Osteocyte (in vitro differentiated cells): ENCODE measurements at regions not wholly inside any gene's neighbourhood (a gene's known extent, or its start where the extent isn't known, plus 50 kb on each side); places are given as distances from the start of the nearest gene placed in this dataset.

Source experiments
- DNase-seq: peaks from one replicate; pipeline ENCODE4 v3.0.0; 2021; ENCODE audit warnings: mixed read lengths; ENCODE audit not compliant: unreplicated experiment; ENCODE audit errors: extremely low spot score
- H3K27ac Mint-ChIP-seq: one replicate; pipeline ENCODE4 v1.8.0; 2021; ENCODE audit warnings: mild to moderate bottlenecking, mixed read lengths; ENCODE audit not compliant: unreplicated experiment
- H3K27me3 Mint-ChIP-seq: one replicate; pipeline ENCODE4 v1.8.0; 2021; ENCODE audit warnings: mixed read lengths; ENCODE audit not compliant: unreplicated experiment
- H3K36me3 Mint-ChIP-seq: one replicate; pipeline ENCODE4 v1.8.0; 2021; ENCODE audit warnings: mixed read lengths; ENCODE audit not compliant: unreplicated experiment
- H3K4me1 Mint-ChIP-seq: one replicate; pipeline ENCODE4 v1.8.0; 2021; ENCODE audit warnings: mixed read lengths; ENCODE audit not compliant: unreplicated experiment
- H3K4me3 Mint-ChIP-seq: one replicate; pipeline ENCODE4 v1.8.0; 2021; ENCODE audit warnings: mild to moderate bottlenecking, moderate library complexity, mixed read lengths; ENCODE audit not compliant: unreplicated experiment
- H3K9me3 Mint-ChIP-seq: one replicate; pipeline ENCODE4 v1.8.0; 2021; ENCODE audit warnings: mixed read lengths; ENCODE audit not compliant: unreplicated experiment
- CTCF ChIP-seq: fragments of 200-600 bp; sonication (generic); IDR thresholded peaks from 2 replicates; pipeline ENCODE4 v1.5.0; 2021; ENCODE audit warnings: antibody characterized with exemption, mild to moderate bottlenecking, moderate library complexity

- no peaks in the 10 kb centered on the region for H3K4me1 Mint-ChIP-seq
- no peaks in the 10 kb centered on the region for H3K36me3 Mint-ChIP-seq
- no peak overlapping the region for H3K4me3 Mint-ChIP-seq
- no peak for DNase-seq
- peaks cover 3% of the 10 kb centered on the region for H3K9me3 Mint-ChIP-seq
- no peaks in the 10 kb centered on the region for H3K27me3 Mint-ChIP-seq
- H3K27ac Mint-ChIP-seq, result no peak overlapping the region
- no peak for TF ChIP-seq CTCF
These were observed 305.9 kb upstream of the CAMK1G start for GRCh38 chr1:209277662-209278061.

- DNase-seq, result no peak
- Mint-ChIP-seq H3K36me3 (no peaks in the 10 kb centered on the region), H3K4me3 (no peak overlapping the region), H3K9me3 (no peaks in the 10 kb centered on the region), H3K27ac (no peak overlapping the region), H3K27me3 (peaks cover 14% of the 10 kb centered on the region), H3K4me1 (no peaks in the 10 kb centered on the region)
- no peak for TF ChIP-seq CTCF
These were observed 291.8 kb upstream of the CAMK1G start for GRCh38 chr1:209291715-209292114.

- no peak for TF ChIP-seq CTCF
- H3K4me3 Mint-ChIP-seq, result no peak overlapping the region
- peaks cover 26% of the 10 kb centered on the region for H3K27me3 Mint-ChIP-seq
- no peaks in the 10 kb centered on the region for H3K36me3 Mint-ChIP-seq
- no peak overlapping the region for H3K27ac Mint-ChIP-seq
- no peak for DNase-seq
- no peaks in the 10 kb centered on the region for H3K4me1 Mint-ChIP-seq
- no peaks in the 10 kb centered on the region for H3K9me3 Mint-ChIP-seq
These were observed 280.5 kb upstream of the CAMK1G start for GRCh38 chr1:209302779-209303568.

GRCh38 chr1:209304166-209304565, 279.3 kb upstream of the CAMK1G start:
- Mint-ChIP-seq H3K9me3 (no peaks in the 10 kb centered on the region), H3K27me3 (peaks cover 22% of the 10 kb centered on the region), H3K4me1 (no peaks in the 10 kb centered on the region), H3K27ac (no peak overlapping the region), H3K4me3 (no peak overlapping the region), H3K36me3 (no peaks in the 10 kb centered on the region)
- TF ChIP-seq CTCF, result no peak
- no peak for DNase-seq

GRCh38 chr1:209305221-209305954, 278.1 kb upstream of the CAMK1G start:
- no peak for DNase-seq
- Mint-ChIP-seq H3K27ac (no peak overlapping the region), H3K36me3 (no peaks in the 10 kb centered on the region), H3K4me3 (no peak overlapping the region), H3K9me3 (no peaks in the 10 kb centered on the region), H3K27me3 (peaks cover 16% of the 10 kb centered on the region), H3K4me1 (no peaks in the 10 kb centered on the region)
- no peak for TF ChIP-seq CTCF
